Coronary artery (tissue), 2 donors: ENCODE measurements at regions not wholly inside any gene's neighbourhood (a gene's known extent, or its start where the extent isn't known, plus 50 kb on each side); places are given as distances from the start of the nearest gene placed in this dataset.

ENCODE experiments used
- DNase-seq: peaks from one replicate; pipeline ENCODE4 v3.0.0-alpha.2; 2017; ENCODE audit warnings: low spot score
- H3K27ac ChIP-seq, 2 donors: fragments of 200-600 bp; sonication (generic); one replicate each; pipeline ENCODE4 v1.5.1; 2016 to 2019
- H3K4me3 ChIP-seq: fragments of 200-600 bp; sonication (generic); 2 replicates; pipeline ENCODE4 v1.5.1; 2016; ENCODE audit warnings: mild to moderate bottlenecking, moderate library complexity
- CTCF ChIP-seq: fragments of 200-600 bp; sonication (generic); IDR thresholded peaks from one replicate; pipeline ENCODE4 v1.5.1; 2019; ENCODE audit warnings: antibody characterized with exemption

- Histone ChIP-seq H3K4me3 (no peak overlapping the region), H3K27ac (no peak overlapping the region)
- no peak for TF ChIP-seq CTCF
- DNase-seq = no peak
These were observed 117.0 kb upstream of the CYP1B1 start for GRCh38 chr2:38192976-38193375.

GRCh38 chr2:38192046-38192445, 116.1 kb upstream of the CYP1B1 start:
- no peak for DNase-seq
- TF ChIP-seq CTCF = no peak
- Histone ChIP-seq H3K27ac (no peak overlapping the region), H3K4me3 (no peak overlapping the region)

- no peak for TF ChIP-seq CTCF
- Histone ChIP-seq H3K4me3 (no peak overlapping the region), H3K27ac (no peak overlapping the region)
- DNase-seq = no peak
These were observed 115.6 kb upstream of the CYP1B1 start for GRCh38 chr2:38191516-38191915.

- no peak for DNase-seq
- Histone ChIP-seq H3K27ac (peak overlapping the region; percentile 30 to 51), H3K4me3 (no peak overlapping the region)
- TF ChIP-seq CTCF = no peak
These were observed 114.7 kb upstream of the CYP1B1 start for GRCh38 chr2:38190542-38191218.

- no peak for DNase-seq
- no peak for TF ChIP-seq CTCF
- peak overlapping the region; percentile 33 to 69 for H3K27ac ChIP-seq
These were observed 111.6 kb upstream of the CYP1B1 start for GRCh38 chr2:38187541-38188011.

GRCh38 chr2:38185012-38185491, 109.1 kb upstream of the CYP1B1 start:
- Histone ChIP-seq H3K27ac (peak overlapping the region in 1 of 2 donors; percentile 35), H3K4me3 (no peak overlapping the region)
- TF ChIP-seq CTCF = no peak
- no peak for DNase-seq

More at GRCh38 chr2:38187541-38188011, 111.6 kb upstream of the CYP1B1 start:
- no peak overlapping the region for H3K4me3 ChIP-seq

GRCh38 chr2:38182492-38183003, 106.6 kb upstream of the CYP1B1 start:
- no peak overlapping the region for H3K27ac ChIP-seq
- DNase-seq = no peak
- H3K4me3 ChIP-seq = no peak overlapping the region
- no peak for TF ChIP-seq CTCF
